NCI-H2196 (cell line): ENCODE measurements at regions not wholly inside any gene's neighbourhood (a gene's known extent, or its start where the extent isn't known, plus 50 kb on each side); places are given as distances from the start of the nearest gene placed in this dataset.
"Not testable (repeated sequence)": the region's sequence is repeated elsewhere in the genome, so short reads cannot be mapped to it uniquely, and the experiment has no call there.

Source experiments
- DNase-seq: peaks from one replicate; lab custom pipeline; 2025; ENCODE audit not compliant: unreplicated experiment; lab: John Stamatoyannopoulos, UW

- no peak for DNase-seq
These were observed 204.9 kb upstream of the PTER start for GRCh38 chr10:16231734-16232435.

- no peak for DNase-seq
These were observed 204.4 kb upstream of the PTER start for GRCh38 chr10:16232441-16232840.

DNA sequence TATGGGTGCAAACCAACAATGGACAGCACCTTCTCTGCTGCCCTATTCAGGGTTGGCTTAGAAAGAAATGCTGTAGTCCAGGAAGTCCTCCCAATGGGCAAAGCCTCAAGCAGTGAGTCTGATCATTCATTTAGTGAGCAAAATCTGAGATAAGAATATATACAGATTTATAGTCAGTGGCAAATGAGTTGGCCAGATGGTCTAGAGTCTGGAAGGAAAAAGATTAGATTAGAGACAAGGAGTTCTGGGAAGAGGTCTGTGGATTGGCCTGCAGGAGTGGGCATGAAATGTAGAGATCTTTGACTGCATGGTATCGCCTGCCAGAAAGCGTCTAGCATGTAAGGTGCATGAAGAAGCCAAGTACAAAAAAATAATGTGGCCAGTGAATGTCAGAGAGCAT lies 201.9 kb upstream of the PTER start:
- no peak for DNase-seq

- no peak for DNase-seq
These were observed 194.4 kb upstream of the PTER start for GRCh38 chr10:16242446-16242845.

DNA sequence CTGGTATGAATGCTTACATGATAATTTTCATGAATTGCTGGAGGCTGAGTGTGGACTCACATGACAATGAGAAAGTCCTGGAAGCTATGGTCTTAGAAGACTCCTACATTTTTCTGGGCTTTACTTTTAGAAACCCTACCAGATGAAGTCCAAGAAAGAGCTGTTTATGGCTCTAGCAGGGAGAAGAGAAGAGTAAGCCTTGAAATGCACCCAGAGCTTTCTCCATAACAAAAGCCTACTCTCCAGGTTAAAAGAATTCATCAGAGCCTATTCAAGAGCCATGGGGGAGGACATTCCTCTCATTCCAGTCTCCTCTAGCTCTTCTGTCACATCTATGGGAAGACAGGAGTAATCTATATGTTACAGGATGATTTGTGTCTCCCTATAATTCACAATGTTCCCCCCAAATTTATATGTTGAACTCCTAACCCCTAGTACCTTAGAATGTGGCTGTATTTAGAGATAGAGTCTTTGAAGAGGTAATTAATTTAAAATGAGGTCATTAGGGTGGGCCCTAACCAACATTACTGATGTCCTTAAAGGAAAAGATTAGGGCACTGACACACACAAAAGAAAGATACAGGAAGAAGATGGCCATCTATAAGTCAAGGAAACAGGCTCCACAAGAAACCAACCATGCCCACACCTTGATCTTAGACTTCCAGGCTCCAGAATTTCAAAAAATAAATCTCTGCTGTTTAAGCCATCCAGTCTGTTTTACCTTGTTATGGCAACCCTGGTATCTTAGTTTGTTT lies 193.8 kb upstream of the PTER start:
- DNase-seq, result no peak

- not testable (repeated sequence) for DNase-seq
These were observed 186.7 kb upstream of the PTER start for GRCh38 chr10:16250136-16250535.

DNA sequence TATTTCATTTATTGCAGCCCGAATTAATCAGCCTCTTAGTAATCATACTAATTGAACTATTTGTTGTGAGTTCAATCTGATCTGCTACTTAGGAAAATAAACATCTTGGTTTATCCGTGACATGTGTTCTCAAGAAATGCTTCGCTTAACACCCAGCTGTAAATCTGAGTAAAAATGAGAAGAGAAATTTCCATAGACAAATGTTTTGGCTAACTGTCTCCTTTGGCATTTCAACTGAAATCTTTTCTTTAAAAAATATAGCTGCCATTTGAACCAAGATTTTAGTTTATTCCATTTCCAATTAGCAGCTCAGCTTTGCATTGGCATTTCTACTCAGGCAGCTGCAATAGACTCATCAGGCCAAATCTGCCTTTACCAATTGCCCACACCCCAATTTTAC lies 180.5 kb upstream of the PTER start:
- DNase-seq, result no peak

DNA sequence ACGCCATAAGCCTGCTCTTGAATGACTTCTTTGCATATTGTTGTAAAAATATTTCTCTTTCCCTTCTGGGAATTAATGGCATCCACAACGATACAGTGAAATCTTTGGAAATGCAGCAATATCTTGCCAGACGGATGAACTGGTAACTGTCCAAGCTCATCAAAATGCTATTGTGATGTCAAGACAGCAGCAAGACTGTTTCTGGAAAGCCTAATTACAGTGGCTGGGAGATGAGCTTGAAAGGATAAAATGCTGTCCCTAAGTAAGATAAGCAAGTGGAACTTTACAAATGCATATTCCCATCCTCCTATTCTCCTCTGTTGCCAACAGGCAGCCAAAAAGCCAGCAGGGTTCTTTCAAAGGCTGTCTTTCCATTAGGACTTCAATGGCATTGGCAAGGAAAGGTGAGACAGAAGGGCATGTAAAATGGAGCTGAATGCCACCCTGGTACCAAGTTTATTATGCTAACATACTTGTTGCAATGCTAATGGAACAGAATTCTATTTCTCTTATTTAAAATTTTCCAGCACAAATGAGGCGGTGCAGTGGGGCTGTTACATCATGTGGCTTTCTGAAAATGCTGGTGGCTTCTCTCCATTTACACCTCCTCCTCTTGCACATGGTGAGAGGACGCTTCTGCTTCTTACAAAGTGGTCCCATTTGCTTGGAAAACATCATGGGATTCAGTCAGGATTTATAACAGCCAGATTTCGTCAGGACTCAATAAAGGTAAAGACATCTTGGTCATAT lies 178.3 kb upstream of the PTER start:
- no peak for DNase-seq

- no peak for DNase-seq
These were observed 177.1 kb upstream of the PTER start for GRCh38 chr10:16259726-16260125.

DNA sequence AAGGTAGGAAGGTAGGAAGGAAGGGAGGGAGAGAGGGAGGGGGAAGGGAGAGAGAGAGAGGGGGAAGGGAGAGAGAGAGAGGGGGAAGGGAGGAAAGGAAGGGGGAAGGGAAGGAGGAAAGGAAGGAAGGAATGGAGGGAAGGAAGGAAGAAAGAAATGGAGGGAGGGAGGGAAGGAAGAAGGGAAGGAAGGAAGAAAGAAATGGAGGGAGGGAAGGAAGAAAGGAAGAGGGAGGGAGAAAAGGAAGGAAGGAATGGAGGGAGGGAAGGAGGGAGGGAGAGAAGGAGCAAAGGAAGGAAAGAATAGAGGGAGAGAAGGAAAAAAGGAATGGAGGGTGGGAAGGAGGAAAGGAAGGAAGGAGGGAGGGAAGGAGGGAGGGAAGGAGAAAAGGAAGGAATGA lies 176.4 kb upstream of the PTER start:
- no peak for DNase-seq

DNA sequence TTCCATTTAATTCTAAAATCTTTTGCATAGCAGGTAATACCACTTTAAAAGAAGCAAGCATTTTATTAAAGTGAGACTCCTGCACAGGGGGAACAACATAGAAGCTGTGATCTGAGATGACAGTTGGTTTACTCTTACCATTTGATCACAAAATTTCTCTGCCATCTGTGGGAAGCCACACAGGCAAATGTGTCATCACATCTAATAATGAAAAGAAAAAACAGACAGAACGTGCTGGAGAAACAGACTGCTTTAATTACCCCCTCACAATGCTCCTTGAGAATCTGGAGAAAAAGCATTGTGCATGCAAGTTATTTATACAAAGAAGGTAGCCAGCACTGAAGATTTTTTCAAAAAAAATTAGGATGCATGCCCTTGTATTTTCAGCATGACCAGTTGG lies 165.2 kb upstream of the PTER start:
- no peak for DNase-seq

- DNase-seq, result no peak
These were observed 161.9 kb upstream of the PTER start for GRCh38 chr10:16274911-16275310.

- DNase-seq, result no peak
These were observed 156.2 kb upstream of the PTER start for GRCh38 chr10:16280595-16280994.

GRCh38 chr10:16292366-16292765 lies 144.4 kb upstream of the PTER start:
- DNase-seq, result no peak

GRCh38 chr10:16297069-16297468 lies 139.7 kb upstream of the PTER start:
- DNase-seq, result no peak

- no peak for DNase-seq
These were observed 139.2 kb upstream of the PTER start for GRCh38 chr10:16297642-16298041.

GRCh38 chr10:16304311-16304710 lies 132.5 kb upstream of the PTER start:
- no peak for DNase-seq

- DNase-seq, result no peak
These were observed 126.4 kb upstream of the PTER start for GRCh38 chr10:16310440-16310839.

DNA sequence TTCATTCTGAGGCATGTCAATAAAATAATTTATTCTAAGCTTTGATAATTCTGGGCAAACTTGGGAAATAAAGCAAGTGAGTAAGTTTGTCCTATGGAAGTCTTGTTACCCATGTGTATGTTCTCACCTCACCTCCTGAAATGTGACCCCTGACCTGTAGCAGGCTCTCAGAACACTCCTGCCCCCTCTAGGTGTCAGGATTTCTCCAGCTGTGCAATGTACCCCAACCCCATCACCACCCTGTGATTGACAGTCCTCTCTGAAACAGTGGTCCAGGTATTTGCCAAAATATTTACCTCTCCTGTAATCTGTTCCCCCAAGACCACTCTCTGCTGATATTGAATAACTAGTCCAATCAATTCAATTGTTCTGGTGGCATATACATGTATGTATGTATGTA lies 122.6 kb upstream of the PTER start:
- DNase-seq, result no peak

GRCh38 chr10:16316733-16317390 lies 119.9 kb upstream of the PTER start:
- DNase-seq, result no peak

DNA sequence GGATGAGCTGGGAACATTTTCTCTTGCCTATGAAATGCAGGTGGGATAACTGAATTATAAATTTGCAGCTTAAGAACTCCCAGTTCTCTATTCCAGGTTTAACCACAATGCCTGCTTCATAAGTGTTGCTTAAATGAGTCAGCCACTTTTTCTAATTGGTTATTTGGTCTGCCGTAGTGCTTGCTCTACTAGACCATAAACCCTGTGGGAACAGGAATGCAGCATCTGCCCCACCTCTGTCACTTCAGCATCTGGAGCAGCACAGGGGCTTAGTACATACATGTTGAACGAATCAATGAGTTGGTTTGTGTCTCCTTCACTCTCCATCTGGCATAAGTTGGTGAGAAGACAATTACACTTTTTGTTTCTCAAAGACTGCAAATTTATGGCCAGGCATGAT lies 95.2 kb upstream of the PTER start:
- DNase-seq, result no peak

- DNase-seq, result no peak
These were observed 87.9 kb upstream of the PTER start for GRCh38 chr10:16348891-16349290.
